Fibroblast of mammary gland (primary cell): ENCODE measurements at regions not wholly inside any gene's neighbourhood (a gene's known extent, or its start where the extent isn't known, plus 50 kb on each side); places are given as distances from the start of the nearest gene placed in this dataset.
A peak's percentile ranks its signal among the peaks of the same experiment; 100 is the strongest.

Experiments used
- DNase-seq: peaks from one replicate; pipeline ENCODE4 v3.0.0-alpha.2; 2010; ENCODE audit warnings: low read depth
- H3K4me3 ChIP-seq: 2 replicates; pipeline ENCODE4 v1.5.1; 2011; ENCODE audit warnings: low read depth, mild to moderate bottlenecking, low read length, moderate library complexity; ENCODE audit not compliant: control insufficient read depth
- CTCF ChIP-seq: conservative IDR thresholded peaks from 2 replicates; pipeline ENCODE4 v1.5.1; 2011; ENCODE audit warnings: low read depth, low read length, inconsistent platforms; ENCODE audit not compliant: control insufficient read depth, insufficient read depth

- no peak for TF ChIP-seq CTCF
- H3K4me3 ChIP-seq: no peak overlapping the region
- DNase-seq: no peak
These were observed 90.7 kb upstream of the MBNL2 start for GRCh38 chr13:97131447-97131846.

- no peak overlapping the region for H3K4me3 ChIP-seq
- TF ChIP-seq CTCF: no peak
- no peak for DNase-seq
These were observed 88.6 kb upstream of the MBNL2 start for GRCh38 chr13:97133554-97133953.

GRCh38 chr13:97133955-97134354, 88.2 kb upstream of the MBNL2 start:
- no peak for TF ChIP-seq CTCF
- no peak overlapping the region for H3K4me3 ChIP-seq
- DNase-seq: no peak

- DNase-seq: peak; percentile 60
- TF ChIP-seq CTCF: no peak
- H3K4me3 ChIP-seq: no peak overlapping the region
These were observed 87.6 kb upstream of the MBNL2 start for GRCh38 chr13:97134364-97135095.

GRCh38 chr13:97135883-97136282, 86.2 kb upstream of the MBNL2 start:
- TF ChIP-seq CTCF: no peak
- no peak for DNase-seq
- no peak overlapping the region for H3K4me3 ChIP-seq

GRCh38 chr13:97136418-97136817, 85.7 kb upstream of the MBNL2 start:
- DNase-seq: no peak
- TF ChIP-seq CTCF: no peak
- no peak overlapping the region for H3K4me3 ChIP-seq

- DNase-seq: no peak
- TF ChIP-seq CTCF: no peak
- no peak overlapping the region for H3K4me3 ChIP-seq
These were observed 82.4 kb upstream of the MBNL2 start for GRCh38 chr13:97139691-97140090.
